ENCODE measurements at regions not wholly inside any gene's neighbourhood (a gene's known extent, or its start where the extent isn't known, plus 50 kb on each side); places are given as distances from the start of the nearest gene placed in this dataset.

GRCh38 chr3:116824208-116824607, 114.6 kb downstream of the TUSC7 start:
- no peak for TF ChIP-seq EZH2 (IDR thresholded peaks at IDR 0.05; ENCODE audit: insufficient read depth, poor library complexity, severe bottlenecking)
- TF ChIP-seq EZH2phosphoT487 (IDR thresholded peaks at IDR 0.05; ENCODE audit: insufficient read depth, low read depth), result no peak

All from GM23248 (cell line).